AG04449 (cell line): ENCODE measurements at regions not wholly inside any gene's neighbourhood (a gene's known extent, or its start where the extent isn't known, plus 50 kb on each side); places are given as distances from the start of the nearest gene placed in this dataset.

Source experiments
- CTCF ChIA-PET: fragments of 350-600 bp; formaldehyde crosslinking; extraction: SDS; loops from one replicate; lab custom pipeline; 2021; ENCODE audit warnings: antibody characterized with exemption; lab: Yijun Ruan, JAX
- POLR2A ChIA-PET: fragments of 400-600, 350-600 bp; formaldehyde crosslinking; extraction: SDS; loops from one replicate; lab custom pipeline; 2020; ENCODE audit warnings: antibody characterized with exemption, inconsistent platforms; lab: Yijun Ruan, JAX
- DNase-seq: peaks from one replicate; pipeline ENCODE4 v3.0.0-alpha.2; 2010; ENCODE audit warnings: low read depth, low spot score
- H3K4me3 ChIP-seq: 2 replicates; pipeline ENCODE4 v1.5.1; 2011; ENCODE audit warnings: low read depth, mild to moderate bottlenecking, control low read depth, low read length
- TF ChIP-seq, protein P1 (sequence below): IDR thresholded peaks from one replicate; pipeline ENCODE4 v1.5.1; 2011; ENCODE audit warnings: mild to moderate bottlenecking, moderate library complexity, low read length, control low read depth, inconsistent platforms; ENCODE audit not compliant: insufficient read depth; ENCODE audit errors: missing control alignments

DNA sequence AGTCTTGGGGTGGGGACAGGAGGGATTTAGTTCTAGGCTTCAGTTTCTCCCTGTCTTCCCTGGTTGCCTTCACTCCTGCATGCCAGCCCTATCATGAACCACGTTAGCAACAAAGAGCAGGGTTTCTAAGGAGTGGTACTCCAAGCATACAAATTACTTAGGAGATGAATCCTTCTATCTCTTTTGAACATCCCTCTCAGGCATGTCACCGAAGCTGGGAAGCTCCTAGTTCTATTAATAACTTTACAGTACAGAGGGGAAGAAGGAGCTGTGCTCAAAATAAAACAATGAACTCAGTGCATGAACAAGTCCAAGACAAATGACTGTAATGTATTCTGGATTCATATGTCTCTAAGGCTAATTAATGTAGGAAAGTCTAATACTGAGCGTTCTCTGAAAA is 450.6 kb upstream of the RASGEF1B start:
- CTCF ChIA-PET = interaction anchor here (1.4 kb wide), 1 partner anchor 9 kb away, joined by 3 read pairs; no protein-coding TSS in a partner anchor
- POLR2A ChIA-PET = no interaction called here
- TF ChIP-seq, protein P1, sequence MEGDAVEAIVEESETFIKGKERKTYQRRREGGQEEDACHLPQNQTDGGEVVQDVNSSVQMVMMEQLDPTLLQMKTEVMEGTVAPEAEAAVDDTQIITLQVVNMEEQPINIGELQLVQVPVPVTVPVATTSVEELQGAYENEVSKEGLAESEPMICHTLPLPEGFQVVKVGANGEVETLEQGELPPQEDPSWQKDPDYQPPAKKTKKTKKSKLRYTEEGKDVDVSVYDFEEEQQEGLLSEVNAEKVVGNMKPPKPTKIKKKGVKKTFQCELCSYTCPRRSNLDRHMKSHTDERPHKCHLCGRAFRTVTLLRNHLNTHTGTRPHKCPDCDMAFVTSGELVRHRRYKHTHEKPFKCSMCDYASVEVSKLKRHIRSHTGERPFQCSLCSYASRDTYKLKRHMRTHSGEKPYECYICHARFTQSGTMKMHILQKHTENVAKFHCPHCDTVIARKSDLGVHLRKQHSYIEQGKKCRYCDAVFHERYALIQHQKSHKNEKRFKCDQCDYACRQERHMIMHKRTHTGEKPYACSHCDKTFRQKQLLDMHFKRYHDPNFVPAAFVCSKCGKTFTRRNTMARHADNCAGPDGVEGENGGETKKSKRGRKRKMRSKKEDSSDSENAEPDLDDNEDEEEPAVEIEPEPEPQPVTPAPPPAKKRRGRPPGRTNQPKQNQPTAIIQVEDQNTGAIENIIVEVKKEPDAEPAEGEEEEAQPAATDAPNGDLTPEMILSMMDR = no peak
- DNase-seq = no peak
- H3K4me3 ChIP-seq = no peak overlapping the region

DNA sequence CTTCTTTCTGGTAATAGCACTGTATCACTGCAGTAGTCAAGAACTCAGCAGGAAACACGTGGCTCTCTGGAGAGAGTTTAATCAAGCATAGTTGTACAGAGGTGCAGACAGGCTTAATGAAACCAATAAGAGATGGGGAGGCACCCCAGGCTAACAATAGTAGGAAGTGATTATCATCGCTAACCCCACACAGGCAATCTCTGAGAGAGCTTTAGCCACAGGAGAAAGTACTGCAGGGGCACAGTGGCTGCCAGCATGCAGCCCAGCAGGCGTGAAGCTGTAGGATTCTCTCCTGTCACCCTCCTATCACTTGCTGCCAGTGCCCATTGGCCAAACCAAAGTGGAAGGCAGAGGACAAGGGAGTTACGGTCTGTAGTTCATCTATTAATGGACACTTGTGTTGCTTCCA is 450.0 kb upstream of the RASGEF1B start:
- ChIA-PET POLR2A (no interaction called here), CTCF (no interaction called here)
- DNase-seq = no peak
- TF ChIP-seq, protein P1 = no peak
- no peak overlapping the region for H3K4me3 ChIP-seq

DNA sequence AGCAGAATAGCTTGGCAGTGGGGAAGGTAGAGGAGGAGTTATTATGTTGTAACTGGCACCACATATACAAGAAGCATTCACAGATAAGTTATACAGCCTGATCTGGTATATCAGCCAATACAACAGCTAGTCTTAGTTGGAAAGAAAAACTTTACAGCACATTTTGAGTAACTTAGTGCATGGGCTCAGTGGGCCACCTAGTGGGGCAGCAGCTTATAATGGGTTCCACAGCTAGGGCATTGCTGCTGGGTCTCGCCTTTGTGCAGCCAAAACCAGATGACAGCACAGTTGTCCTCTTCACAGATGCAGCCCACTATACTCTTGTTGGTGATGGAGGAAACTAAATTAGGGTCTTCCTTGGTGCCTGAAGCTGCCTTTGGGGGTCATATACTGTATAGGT is 448.1 kb upstream of the RASGEF1B start:
- POLR2A ChIA-PET = no interaction called here
- TF ChIP-seq, protein P1 = no peak
- CTCF ChIA-PET = no interaction called here
- H3K4me3 ChIP-seq = no peak overlapping the region
- no peak for DNase-seq

DNA sequence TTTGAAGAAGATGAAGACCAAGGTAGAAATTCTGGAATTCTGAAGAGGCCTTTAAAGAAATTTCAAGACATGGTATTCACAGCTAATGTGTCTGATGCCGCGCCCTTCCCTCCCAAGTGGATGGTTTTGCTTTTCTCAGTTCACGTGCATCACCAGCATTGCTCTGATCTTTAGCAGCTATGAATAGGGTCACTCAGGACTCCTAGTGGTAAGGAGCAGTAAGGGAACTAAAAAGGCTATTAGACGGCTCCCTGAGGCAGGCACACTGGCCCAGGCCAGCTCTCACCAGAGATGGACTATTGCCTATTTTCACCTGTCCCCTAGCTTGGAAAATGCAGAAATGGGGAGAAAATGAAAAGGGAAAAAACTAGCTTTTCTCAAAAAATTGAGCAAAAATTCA is 447.5 kb upstream of the RASGEF1B start:
- ChIA-PET POLR2A (no interaction called here), CTCF (no interaction called here)
- no peak for DNase-seq
- no peak overlapping the region for H3K4me3 ChIP-seq
- TF ChIP-seq, protein P1 = no peak

DNA sequence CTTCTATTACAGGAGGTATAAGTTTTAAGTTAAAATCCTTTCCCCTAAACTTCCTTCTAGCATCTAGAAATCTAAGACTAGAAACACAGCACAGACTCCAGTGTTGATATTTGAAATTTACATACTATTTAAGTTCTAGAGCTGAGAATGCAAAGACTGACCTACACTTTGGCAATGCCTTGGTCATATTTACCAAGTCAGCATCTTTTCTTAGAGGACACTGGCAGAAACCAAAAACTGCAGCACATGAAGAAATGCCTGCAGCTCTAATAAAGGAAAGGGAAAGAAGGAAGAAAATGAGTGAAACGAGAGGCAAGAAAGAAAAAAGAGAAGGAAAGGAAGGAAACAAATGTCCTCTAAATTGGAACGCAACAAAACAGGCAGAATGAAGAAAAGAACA is 443.7 kb upstream of the RASGEF1B start:
- TF ChIP-seq, protein P1 = no peak
- no peak overlapping the region for H3K4me3 ChIP-seq
- CTCF ChIA-PET = no interaction called here
- POLR2A ChIA-PET = no interaction called here
- no peak for DNase-seq

DNA sequence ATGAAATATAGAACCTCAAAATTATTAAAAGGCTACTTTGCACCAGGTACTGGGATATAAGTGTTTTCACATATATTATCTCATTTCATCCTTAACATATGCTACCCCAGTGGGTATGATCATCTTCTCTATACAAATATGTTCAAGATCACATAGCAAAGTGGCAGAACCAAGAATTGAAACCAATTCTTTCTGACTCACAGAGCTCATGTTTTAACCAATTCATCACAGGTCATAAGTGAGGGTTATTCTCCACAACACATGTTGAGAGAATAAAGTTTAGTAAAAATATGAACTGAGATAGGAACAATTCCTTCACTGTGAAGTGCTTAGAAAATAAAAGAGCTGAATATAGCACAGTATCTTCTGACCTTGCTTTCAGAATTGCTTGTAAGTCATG is 442.9 kb upstream of the RASGEF1B start:
- CTCF ChIA-PET = no interaction called here

More for the DNA sequence above, 442.9 kb upstream of the RASGEF1B start:
- POLR2A ChIA-PET = no interaction called here
- no peak overlapping the region for H3K4me3 ChIP-seq
- TF ChIP-seq, protein P1 = no peak
- no peak for DNase-seq
